NAMALWA (cell line): ENCODE measurements at regions not wholly inside any gene's neighbourhood (a gene's known extent, or its start where the extent isn't known, plus 50 kb on each side); places are given as distances from the start of the nearest gene placed in this dataset.

Source experiments
- DNase-seq: peaks from one replicate; pipeline ENCODE4 v3.0.0-alpha.2; 2015; ENCODE audit warnings: low spot score

DNA sequence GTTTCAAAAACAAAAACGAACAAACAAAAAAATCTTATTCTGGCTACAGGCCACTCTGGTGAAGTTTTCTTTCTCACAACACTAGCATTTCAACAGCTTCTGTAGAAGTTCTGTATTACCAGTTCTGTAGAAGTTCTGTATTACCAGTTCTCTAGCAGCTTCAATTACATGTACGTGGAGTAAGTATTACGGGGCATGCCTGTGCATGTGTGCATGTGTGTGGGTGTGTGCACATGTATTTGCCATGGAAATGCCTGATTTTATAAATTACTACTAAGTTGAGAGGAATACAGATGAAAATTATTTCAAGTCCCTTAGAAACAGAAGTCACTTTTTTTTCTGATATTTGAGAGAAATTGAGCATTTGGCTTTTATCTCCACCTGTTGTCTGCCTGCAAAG, 414.2 kb downstream of the FOXO1 start:
- no peak for DNase-seq

GRCh38 chr13:40252676-40253075, 413.8 kb downstream of the FOXO1 start:
- no peak for DNase-seq

DNA sequence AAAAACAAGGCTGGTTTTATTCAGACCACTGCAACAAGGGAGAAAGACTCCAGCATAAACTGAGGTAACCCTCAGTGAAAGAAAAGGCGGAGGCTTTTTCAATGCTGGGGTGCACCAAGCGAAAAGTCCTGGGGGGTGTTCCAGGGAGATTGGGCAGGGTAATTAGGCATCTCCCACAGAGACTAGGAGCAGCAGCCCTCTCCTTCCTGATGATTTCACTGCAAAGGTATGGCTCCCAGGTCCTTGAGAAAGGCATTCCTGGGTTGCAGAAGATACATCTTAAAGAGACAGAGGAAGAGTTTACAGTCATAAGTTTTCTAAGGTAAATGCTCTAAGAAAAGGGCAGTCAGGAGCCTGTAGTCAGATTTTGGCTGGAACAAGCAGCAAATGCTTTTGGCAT, 412.0 kb downstream of the FOXO1 start:
- DNase-seq = no peak

GRCh38 chr13:40255551-40255950, 410.9 kb downstream of the FOXO1 start:
- no peak for DNase-seq

- DNase-seq = no peak
Measured at GRCh38 chr13:40259899-40260298, 406.5 kb downstream of the FOXO1 start.

- DNase-seq = no peak
Measured at GRCh38 chr13:40261336-40261735, 405.1 kb downstream of the FOXO1 start.

GRCh38 chr13:40261947-40262346, 404.5 kb downstream of the FOXO1 start:
- no peak for DNase-seq

- no peak for DNase-seq
Measured at GRCh38 chr13:40269086-40269485, 397.4 kb downstream of the FOXO1 start.

- DNase-seq = no peak
Measured at GRCh38 chr13:40270726-40271125, 395.7 kb downstream of the FOXO1 start.

- DNase-seq = no peak
Measured at GRCh38 chr13:40271271-40271885, 395.1 kb downstream of the FOXO1 start.

DNA sequence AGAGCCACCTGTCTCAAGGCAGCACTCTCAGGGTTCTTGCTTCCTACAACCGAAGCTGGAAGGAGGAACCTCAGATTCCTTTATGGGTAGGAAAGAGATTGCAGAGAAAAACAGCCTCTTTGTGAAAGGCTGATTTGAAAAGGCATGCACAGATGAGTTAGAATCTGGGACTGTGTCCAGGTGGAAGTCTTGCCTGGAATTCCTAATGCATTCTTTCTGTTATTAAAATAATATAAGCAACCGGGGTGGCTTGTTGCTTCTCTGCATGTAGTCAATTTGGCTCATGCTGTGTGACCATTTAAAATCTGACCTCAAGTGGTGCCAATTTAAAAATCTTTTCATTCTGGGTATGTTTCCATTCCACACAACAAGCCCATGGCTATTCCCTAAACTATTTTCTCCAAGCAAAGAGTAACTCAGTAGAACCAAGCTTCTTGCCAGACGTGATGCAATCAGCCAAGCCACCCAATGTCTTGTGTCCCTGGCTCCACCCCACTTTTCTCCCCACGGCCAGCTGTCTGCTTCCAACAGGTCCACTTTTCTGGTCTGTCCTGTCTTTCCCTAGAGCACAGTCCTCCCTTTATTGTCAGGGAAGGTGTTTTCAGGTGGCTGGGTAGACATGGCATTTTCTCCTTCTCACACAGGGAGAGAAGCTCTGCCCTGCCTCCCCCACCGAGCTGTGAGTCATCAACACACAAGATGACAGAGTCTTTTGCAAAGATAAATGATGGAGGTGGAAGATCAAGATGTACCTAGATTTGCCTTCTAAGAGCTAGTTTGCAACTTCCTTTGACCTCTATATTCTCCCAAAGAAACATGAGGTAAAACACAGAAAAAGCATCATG, 394.3 kb downstream of the FOXO1 start:
- DNase-seq = no peak

GRCh38 chr13:40272776-40273139, 393.7 kb downstream of the FOXO1 start:
- no peak for DNase-seq

- no peak for DNase-seq
Measured at GRCh38 chr13:40273253-40274025, 393.0 kb downstream of the FOXO1 start.

DNA sequence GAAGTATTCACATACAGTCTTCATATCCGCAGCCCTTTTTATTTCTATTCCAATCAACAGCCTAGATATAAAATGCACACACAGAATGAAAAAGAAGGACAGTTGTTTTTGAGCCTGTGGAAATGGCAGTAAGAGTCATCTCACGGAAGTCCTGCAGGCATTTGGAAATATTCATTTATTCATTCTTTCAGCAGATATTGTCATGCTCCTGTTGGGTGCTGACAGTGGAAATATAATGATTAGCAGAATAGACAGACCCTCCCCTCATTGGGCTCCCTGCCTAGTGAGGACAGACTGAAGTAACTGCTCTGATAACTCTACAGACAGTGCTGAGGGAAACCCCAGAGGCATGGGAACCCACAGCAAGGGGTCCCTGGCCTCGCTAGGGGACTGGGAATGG, 392.3 kb downstream of the FOXO1 start:
- no peak for DNase-seq

- no peak for DNase-seq
Measured at GRCh38 chr13:40275155-40275554, 391.3 kb downstream of the FOXO1 start.

- DNase-seq = no peak
Measured at GRCh38 chr13:40275636-40276035, 390.8 kb downstream of the FOXO1 start.

DNA sequence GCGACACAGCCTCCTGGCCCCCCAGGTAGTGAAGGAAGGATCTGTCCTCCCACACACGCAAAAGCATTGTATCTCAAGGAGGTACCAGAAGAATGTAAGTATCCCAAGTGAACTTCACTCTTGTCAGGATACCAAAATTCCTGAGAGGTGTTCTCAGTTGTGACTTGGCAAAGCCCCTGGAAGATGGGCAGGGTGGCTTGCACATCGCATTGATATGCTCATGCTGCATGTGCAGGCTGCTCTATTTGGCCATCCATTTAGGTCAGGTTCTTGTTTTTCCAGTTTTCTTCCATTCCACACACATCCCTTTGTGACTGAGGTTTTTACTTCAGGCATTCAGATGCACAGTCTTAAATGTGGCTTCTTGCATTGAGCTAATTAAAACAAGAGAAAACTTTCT, 382.8 kb downstream of the FOXO1 start:
- DNase-seq = no peak

DNA sequence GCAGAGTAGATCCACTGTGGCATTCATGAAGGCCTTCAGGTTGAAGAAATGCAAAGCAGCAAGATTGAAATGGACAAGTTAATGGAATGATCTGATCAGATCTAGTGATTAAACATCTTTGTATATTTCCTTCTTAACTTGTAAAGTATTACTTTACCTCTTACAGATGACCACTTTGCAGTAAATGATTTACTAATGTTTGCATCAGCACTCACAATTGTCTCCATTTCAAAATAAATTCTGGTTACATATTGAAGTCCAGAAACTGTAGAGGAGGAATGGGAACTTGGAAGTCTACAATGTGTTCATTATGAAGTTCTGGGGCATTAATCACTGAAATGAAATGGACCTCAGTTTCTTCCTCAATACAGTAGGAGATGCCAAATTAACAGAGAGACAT, 380.8 kb downstream of the FOXO1 start:
- DNase-seq = no peak

GRCh38 chr13:40287428-40287827, 379.0 kb downstream of the FOXO1 start:
- DNase-seq = no peak

DNA sequence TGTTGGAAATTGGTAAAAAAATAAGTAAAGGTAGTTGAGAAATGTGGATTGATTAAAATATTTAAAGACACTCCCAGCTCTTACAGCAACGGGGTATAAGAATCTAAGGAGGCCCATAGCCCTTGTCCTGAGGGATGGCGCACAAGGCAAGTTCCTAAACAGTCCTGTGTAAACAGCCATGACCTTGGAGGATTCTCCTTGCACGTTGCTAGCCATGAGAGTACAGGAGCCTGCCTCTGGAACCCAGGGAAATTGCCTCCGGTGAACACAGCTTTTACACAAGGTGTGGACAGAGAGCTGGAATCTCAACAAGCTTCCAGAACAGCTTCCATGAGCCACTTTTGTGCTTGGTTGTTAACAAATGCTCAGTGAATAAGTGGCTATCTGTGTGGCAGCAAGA, 378.2 kb downstream of the FOXO1 start:
- DNase-seq = no peak

DNA sequence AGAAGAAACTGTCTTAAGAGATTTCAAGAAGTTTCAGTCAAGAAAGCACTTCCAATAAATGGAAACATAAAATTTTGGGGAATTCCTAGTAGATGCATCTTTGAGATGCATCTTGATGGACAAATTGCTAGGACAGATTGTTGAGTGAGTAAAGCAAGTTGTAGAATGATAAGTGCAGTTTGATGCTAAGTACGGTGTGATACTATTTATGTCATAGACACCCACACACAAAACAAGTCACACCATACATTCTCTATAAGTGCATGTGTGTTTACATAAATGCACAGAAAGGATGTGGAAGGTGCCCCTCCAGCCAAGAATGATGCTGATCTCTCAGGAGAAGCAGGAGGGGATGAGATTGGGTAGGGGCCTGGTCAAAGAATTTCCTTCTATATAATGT, 375.7 kb downstream of the FOXO1 start:
- DNase-seq = no peak

DNA sequence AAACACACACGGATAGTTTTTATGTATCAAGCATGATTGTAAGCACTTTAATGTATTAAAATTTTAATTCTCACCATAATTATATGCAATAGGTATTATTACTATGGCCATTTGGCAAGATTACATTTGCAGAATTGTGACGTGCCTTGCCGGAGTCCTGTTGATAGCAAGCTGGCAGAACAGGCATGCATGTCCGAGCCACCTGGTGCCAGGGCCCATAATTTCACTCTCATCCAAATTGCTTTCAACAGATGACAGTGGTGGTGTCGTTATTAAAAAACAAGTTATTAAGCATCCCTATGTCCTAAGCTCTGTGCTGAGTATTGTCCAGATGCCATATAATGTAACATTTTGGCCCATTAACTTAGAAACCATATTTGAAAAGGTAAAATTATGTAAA, 374.3 kb downstream of the FOXO1 start:
- DNase-seq = no peak

DNA sequence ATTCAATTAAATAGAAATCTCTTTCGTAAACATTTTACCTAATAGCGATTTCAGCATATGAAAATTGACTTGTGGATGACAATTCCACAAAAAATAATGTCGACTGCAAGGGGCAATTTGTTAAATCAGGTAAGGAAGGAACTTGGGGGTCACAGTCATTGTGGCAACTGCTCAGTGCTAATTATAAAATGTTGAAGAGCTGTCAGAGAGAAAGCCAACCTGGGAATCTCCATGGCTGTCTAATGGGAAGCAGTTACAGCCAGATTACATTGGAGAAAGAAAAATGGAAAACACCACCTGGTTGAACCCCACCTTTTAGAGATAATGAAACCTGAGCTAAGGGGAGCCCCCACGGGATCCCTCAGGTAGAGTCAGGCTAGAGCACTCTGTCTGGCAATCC, 373.9 kb downstream of the FOXO1 start:
- no peak for DNase-seq
